HG03378 (cell line): ENCODE measurements at regions not wholly inside any gene's neighbourhood (a gene's known extent, or its start where the extent isn't known, plus 50 kb on each side); places are given as distances from the start of the nearest gene placed in this dataset.

Experiments
- ATAC-seq: cut with Tn5 transposase; IDR thresholded peaks from one replicate; pipeline ENCODE4 v1.9.1; 2021; ENCODE audit warnings: mild to moderate bottlenecking, moderate library complexity; ENCODE audit not compliant: unreplicated experiment

- no peak for ATAC-seq
Observed at GRCh38 chr6:28764761-28765282, 159.0 kb downstream of the TRIM27 start.

DNA sequence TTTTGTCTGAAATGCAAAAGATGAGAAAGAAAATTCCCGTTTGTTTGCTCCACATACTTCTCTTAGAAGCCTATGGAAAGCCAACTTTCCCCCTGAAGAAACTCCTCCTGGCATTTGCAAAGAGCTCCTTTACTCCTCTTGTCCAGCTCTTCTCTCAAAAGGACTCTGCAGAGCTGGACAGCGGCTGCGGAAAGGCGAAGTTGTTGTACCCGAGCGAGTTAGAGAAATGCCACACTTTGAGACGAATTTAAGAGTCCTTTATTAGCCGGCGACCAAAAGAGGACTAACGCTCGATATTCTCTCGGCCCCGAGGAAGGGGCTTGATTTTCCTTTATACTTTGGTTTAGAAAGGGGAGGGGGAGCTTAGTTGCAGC, 157.8 kb downstream of the TRIM27 start:
- no peak for ATAC-seq

- no peak for ATAC-seq
Observed at GRCh38 chr6:28766426-28766825, 157.4 kb downstream of the TRIM27 start.

DNA sequence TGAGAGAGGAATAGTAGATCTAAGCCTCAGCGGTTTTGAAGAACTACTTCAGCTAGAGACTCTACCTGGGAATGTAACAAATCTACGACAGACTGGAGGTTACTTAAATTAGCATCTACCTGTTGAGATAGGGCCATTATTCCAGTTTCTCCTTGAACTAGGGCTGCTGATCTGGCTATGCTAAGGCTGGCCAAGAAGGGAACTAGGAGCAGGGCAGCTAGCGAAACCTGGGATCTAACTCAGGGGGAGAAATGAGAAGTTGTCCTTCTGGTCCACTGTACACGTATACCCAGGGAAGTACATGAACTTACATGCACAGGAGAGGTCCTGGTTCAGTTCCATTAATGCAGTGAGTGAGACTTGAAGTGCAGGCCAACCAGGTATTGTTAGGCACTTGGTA, 156.7 kb downstream of the TRIM27 start:
- no peak for ATAC-seq

- no peak for ATAC-seq
Observed at GRCh38 chr6:28767691-28768090, 156.1 kb downstream of the TRIM27 start.

DNA sequence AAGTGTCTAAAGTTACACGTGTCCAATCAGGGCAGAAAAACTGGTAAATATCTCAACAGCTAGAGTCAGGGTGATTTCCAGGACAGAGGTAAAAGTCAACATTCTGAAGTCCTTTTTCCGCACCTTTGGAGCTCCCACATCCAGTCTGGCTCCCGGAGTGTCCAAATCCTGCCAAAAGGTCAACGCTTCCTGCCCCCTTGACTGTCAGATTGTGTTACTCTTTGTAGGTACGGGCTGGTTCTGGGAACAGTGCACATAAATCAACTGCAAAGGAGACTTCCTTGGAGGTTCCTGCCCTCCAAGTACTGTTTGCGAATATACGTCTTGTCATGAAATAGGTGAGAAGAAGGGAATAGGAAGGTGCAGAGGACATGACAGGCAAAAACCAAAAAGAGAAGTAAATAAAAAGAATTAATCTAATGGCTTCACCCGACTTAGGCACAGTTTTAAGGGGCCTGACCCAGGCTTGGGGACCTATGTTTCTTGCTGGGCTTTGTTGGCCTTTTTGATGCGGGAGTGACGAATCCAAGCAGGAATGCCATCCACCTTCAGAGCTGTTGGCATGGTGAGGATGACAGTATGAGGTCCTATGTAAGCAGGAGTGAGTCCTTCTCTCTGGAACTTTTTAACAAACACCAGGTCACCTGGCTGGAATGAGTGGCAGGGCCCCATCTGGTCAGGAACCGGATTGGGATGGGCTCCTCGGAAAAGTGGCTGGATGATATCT, 155.4 kb downstream of the TRIM27 start:
- no peak for ATAC-seq

GRCh38 chr6:28769626-28770402, 154.0 kb downstream of the TRIM27 start:
- ATAC-seq: no peak

- ATAC-seq: no peak
Observed at GRCh38 chr6:28770732-28771131, 153.1 kb downstream of the TRIM27 start.

DNA sequence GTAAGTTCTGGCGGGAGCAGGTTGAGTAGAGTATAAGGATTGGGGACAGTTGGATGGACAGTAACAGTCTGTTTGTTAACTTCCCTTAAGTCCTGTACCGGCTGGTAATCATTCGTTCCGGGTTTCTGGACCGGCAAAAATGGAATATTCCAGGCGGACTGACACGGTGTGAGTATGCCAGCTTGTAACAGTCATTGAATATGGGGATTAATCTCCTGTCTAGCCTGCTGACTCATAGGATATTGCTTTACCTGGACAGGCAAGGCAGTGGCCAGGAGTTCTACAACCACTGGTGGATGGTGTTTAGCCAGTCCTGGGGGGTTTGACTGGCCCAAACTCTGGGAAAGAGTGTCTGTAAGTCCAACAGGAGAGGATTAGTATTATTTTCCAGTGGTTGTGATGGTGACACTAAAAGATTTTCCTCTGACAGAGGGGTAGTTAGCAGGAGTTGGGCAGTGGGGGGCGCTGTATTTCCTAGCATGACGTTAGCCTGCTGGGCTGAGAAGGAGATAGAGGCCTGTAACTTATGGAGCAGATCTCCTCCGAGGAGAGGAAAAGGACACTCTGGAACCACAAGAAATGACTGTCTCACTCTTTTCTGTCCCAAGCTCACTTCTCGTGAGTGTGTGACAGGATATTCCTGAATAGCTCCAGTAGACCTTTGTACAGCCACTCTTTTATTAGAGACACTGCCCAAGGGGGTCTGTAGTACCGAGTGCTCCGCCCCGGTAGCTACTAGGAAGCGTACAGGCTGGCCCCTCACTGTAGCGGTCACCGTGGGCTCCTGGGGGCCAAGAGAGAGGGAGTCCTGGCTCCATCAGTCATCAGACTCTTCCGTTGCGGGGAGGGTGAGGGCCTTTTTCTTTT, 152.2 kb downstream of the TRIM27 start:
- ATAC-seq: no peak

DNA sequence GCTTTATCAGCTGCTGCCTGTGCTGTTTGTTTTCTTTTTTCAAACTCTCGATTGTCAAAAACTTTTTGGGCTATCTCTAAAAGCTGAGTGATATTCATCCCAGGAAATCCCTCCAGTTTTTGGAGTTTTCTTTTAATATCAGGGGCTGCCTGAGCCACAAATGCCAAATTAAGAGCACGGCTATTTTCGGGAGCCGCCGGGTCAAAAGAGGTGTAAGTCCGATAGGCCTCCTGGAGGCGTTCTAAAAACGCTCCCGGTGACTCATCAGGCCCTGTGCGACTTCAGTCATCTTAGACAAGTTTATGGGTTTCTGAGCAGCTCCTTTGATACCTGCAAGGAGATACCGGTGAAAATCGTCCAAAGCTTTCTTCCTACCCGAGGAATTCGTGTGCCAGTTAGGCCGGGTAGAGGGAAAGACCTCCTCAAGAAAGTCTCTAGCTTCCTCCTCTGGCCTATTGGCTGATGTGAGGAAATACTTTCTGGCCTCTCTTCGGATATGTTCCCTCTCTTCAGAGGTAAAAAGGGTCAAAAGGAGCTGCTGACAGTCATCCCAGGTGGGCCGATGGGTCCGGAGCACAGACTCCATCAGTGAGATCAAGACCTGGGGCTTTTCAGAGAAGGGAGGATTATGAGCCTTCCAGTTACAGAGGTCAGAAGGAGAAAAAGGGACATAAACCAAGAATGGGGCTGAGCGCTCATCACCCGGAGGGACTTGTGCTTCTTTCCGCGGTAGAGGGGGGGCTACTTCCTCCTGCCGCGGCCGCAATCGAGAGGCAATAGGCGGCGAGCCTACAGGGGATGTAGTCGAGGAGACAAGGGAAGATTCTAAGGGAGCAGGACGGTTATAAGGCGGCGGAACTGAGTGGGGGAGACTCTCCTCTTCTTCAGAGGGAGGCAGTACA, 151.1 kb downstream of the TRIM27 start:
- no peak for ATAC-seq

DNA sequence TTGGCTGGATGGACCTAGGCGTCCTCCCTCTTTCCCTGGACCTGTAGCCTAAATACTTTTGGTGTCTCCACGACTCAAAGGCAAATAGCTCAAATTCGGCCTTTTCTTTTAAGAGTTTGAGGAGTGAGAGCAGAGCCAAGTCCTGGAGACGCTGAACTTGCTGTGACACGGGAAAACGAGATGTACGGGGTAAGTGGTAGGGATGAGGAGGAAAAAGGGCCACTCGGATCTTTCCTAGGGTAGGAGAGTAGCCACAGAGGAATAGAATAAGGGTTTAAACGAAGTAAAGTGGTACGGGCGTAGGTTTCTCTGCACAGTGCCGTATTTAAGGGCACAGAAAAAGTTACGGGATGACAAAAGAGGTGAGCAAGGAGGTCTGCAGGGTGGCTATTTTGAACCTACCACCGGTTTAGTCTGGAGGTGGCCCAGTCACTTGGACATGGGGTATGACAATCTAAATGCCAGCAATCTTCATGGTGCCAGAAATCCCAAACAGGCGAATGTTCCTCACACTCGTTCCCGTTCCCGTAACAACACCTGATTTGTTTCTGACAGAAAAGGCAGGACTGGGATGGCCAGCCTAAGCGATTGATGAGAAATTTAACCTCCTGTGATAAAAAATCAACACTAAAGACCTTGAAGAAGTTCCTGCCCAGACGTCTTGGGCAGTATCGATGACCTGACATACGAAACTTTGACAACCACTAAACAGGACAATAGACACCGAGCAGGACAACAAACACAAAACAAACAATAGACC, 149.3 kb downstream of the TRIM27 start:
- no peak for ATAC-seq

DNA sequence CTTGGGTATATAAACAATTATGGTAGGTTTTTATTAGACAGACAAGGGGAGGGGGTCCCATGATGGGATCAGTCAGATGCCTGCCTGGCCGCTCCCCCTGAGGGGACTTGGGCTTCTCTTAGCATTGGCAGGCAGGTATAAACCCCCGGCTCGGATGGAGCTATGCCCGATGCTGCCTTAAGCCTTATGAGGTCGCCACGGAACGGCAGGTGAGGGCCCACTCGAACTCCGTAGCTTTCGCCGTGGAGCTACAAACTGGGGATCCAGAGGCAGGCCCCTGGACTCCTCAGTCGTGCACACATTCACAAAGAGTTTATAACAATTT, 148.8 kb downstream of the TRIM27 start:
- ATAC-seq: no peak

DNA sequence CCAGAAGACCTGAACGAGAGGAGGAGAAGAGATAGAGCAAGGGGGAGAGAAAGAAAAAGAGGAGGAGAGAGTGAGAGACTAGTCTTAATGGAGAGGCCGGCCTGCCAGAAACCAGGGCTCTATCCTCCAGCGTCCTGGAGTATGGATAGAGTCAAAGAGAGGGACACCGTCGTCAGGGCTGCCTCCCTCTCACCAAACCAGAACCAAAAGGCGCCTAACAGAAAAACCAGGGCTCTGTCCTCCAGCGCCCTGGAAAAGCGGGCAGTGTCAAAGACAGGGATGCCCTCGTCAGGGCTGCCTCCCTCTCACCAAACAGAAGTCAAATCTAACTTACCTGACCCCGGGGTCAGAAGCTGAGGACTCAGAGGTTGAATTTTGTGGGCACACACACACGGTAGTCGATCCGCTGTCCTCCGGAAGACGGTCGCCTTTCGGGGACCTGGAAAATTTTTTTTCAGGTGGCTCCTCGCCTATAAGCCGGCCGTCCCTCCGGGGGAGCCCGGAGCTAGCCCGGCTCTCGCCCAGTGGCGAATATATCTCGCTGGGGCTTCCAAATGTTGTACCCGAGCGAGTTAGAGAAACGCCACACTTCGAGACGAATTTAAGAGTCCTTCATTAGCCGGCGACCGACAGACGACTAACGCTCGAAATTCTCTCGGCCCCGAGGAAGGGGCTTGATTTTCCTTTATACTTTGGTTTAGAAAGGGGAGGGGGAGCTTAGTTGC, 148.2 kb downstream of the TRIM27 start:
- no peak for ATAC-seq

- no peak for ATAC-seq
Observed at GRCh38 chr6:28776269-28777146, 147.3 kb downstream of the TRIM27 start.

DNA sequence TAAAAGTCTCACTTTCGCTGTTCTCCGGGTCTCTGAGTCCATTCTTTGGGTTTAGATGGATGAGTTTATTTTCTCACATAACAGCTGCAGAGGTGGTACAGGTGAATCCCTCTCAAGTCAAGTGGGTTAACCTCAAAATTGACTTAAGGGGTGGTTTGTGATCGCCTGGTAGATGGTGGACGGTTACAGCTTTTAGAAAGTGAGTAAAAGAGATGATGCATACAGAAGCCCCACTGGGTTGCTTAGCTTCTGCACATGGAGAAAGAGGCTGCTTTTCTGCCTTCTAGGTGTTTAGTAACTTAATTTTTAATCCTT, 146.7 kb downstream of the TRIM27 start:
- ATAC-seq: no peak

DNA sequence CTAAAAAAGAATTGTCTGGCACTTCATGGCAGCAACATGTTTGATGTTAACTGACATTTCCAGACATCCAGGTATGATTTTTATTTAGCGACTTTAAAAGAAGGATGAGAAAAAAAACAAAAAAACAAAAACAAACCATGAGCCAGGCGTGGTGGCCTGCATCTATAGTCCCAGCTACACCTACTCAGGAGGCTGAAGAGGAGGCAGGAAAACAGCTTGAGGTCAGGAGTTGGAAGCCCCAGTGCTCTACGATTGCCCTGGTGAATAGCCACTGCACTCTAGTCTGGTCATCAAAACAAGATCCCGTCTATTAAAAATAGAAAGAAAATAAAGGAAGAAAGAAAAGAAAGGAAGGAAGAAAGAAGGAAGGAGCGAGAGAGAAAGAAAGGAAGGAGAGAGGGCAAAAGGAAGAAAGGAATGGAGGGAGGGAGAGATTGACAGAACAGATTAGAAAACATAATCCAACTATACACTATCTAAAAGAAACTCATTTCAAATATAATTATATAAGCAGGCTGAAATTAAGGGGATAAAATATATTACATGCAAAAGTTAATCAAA, 141.6 kb downstream of the TRIM27 start:
- ATAC-seq: no peak

- no peak for ATAC-seq
Observed at GRCh38 chr6:28785962-28786679, 137.7 kb downstream of the TRIM27 start.
